NCI-H187 treated with DMSO at 0.1 percent for 48 hours (cell line): ENCODE measurements at regions not wholly inside any gene's neighbourhood (a gene's known extent, or its start where the extent isn't known, plus 50 kb on each side); places are given as distances from the start of the nearest gene placed in this dataset.

ENCODE experiments used
- DNase-seq: peaks from one replicate; lab custom pipeline; 2025; lab: John Stamatoyannopoulos, UW

DNA sequence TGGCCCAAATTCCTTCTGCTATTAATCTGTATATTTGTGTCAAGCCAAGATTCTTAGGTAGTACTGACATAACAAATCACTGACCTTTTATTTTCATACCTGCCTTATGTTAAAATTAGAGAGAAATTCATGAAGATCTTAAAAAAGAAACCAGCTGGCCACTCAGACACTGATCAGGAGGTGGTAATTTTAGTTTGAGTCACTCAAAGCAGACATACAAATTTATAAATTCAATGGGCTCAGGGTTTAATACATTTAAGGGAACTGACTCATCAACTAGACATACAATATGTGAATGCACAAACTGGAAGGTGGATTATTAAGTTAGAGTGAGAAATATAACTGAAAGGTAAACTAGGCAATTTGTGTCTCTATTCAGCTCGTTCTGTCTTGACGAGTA is 711.9 kb upstream of the EYS start:
- no peak for DNase-seq

DNA sequence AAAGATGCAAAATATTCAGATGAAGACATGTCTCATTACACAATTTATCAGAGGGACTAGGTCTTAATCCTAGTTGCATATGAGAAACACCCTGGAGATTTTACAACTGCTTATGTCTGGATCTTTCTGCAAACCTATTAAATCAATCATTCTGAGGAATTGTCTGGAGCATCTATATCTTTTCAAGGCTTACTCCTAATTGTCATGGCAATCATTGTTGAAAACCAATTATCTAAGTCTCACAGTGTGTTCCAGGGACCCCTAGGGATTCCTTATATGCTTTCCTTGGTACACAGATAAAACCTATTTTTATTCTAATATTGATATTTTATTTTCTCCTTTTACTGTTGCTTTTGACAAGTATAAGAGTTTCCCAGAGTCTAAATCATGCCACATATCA is 696.9 kb upstream of the EYS start:
- DNase-seq: no peak

DNA sequence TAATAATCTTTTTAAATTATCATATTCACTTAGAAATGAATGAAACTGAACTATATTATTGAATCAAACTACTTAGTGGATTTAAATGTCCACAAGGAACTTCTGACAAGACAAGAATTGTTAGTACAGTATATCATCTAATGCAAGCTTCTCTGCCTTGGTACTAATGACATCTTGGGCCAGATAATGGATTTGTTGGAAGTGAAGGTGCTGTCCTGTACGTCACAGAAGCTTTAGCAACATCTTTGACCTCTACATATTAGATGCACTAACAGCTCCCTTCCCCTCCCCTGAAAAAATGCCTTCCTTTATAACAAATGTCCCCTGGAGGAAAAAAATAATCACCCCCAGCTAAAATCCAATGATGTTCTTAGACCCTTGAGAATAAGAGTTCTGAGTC is 695.8 kb upstream of the EYS start:
- no peak for DNase-seq

DNA sequence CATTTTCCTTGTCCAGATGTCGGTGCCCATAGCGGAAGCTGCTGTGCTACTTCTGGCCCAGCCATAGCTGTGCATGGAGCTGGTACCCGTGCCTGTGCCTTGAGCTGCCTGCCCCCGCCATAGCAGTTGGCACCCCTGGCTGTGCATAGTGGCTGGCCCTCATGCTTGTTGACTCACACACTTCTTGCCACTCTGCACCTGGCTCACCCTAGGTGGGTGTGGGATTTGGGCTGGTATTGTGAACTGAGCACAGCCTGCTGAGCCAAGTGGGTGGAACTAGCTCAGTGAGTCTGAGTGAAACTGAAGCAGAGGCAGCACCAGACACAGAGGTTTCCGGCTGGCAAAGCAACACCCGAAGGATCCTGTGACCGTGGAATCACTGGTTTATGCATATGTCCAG is 689.5 kb upstream of the EYS start:
- DNase-seq: no peak

DNA sequence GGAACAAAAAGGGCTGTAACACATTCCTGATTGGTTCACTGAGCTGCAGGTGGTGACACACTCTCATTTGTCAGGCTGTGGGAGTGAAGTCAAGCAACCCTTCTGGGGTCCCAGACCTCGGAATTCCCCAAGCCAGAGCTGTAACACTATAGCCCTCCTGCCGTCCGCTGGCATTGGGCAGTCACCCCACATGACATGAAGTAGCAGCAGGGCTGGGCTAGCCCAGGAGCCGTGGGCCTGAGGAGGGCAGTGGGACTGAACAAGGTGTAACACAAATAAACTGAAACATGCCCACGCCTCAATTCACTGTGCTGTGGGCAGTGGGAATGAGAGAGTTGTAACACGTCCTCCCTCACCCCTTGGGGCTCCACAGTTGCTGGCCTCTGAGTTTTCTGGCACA is 689.1 kb upstream of the EYS start:
- no peak for DNase-seq

DNA sequence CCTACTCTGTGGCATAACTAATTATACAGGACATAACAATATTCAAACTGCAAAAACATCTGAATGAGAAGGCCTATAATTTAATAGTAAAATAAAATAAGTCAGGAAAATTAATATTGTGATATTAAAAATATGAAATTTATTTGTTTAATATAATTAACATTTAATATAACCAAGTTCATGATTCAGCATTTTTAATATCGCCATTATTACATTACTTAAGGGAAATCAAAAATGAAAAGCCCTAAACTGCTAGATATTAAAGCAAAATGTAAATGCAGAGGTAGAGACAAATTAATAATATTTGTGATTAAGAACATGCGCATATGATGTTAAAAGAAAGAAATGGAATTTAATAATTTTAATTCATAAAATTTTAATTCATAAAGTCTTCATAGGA is 683.4 kb upstream of the EYS start:
- no peak for DNase-seq

DNA sequence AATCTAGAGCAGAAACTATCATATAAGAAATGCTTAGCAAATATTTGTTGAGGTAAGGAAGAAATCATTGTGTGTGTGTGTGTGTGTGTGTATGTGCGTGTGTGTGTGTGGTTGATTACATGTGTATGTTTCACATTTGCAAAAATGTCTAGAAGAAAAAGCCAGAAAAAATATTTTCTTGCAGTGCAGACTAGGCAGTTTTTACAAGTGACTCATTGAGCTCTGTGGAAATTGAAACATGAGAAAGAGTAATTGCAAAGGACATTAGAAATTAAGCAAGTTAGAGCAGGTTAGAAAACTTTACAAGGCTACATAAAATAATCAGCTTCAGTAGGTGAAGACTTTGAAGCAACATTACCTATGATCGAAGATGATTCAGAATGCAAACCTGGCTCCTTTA is 669.0 kb upstream of the EYS start:
- no peak for DNase-seq

DNA sequence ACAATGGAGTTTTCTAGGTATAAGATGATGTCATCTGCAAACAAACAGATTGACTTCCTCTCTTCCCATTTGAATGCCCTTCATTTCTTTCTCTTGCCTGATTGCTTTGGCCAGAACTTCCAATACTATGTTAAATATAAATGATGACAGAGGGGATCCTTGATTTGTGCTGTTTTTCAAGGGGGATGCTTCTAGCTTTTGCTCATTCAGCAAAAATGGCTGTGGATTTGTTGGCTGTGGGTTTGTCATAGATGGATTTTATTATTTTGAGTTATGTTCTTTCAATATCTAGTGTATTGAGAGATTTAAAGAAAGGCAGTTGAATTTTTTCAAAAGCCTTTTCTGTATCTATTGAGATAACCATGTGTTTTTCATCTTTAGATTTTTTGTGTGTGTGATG is 662.4 kb upstream of the EYS start:
- no peak for DNase-seq

DNA sequence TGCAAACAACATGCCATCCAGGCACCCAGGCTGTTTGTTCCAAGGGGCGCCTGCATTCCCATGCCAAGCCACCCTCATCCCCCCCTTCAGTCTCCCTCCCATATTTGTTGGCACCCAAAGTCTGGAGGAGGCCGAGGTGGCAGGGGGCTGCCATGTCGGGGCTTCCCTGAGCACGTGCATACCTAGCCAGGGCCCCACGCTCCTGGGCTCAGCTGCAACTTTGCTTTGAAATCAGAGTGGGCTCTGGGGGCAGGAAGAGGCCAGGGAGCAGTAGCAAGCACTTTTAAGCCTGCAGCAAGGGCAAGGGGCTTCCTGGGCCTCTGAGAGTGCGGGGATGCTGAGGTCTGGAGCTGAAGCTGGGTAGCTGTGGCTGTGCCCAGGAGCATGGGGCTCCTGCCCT is 655.9 kb upstream of the EYS start:
- DNase-seq: no peak

DNA sequence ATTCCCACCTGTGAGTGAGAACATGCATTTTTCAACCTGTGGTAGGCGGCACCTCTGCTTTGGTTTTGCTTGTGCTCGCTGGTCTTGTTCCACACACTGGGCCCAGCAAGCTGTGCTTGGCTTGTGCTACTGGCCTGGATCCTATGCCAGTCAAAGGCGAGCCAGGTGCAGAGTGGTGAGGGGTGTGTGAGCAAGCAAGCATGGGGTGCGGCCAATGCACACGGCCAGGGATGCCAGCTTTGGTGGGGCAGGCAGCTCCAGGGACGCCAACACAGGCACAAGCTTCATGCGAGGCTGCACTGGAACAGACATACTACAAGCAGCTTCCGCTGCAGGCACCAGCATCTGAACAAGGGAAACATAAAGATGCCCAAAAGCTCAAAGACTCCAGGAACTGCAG is 654.9 kb upstream of the EYS start:
- no peak for DNase-seq

DNA sequence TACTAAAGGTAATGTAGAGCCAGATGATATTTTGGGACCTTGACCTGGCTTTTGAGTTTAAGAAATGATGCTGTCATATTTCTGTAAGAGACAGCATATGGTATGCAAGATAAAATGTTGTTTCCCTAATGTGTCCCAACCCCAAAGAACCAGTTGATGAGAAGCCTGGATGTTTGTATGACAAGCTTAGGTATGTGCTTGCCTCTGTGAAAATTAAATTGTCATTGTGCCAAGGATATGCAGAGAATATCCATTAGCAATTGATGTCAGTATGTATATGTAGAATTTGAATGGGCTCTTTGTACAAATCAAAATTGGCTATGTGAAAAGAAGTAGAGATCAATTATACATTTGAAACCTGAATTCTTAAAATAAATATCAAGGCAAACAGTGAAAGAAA is 650.8 kb upstream of the EYS start:
- DNase-seq: no peak

DNA sequence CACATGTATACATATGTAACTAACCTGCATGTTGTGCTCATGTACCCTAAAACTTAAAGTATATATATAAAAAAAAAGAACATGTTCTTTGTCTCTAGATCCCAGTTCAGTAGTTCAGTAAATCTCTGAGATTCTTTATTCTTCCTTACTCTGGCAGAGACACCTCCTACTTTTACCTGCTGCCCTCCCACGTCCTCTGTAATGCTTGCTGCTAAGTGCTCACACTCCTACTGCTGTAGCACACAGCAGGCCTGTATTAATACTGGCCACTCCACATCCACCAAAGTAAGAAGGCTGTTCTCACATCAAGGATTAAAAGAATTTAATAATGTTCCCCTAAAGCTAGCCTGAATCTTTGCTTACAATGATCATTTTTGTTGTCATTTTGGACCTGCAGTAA is 648.4 kb upstream of the EYS start:
- DNase-seq: no peak

DNA sequence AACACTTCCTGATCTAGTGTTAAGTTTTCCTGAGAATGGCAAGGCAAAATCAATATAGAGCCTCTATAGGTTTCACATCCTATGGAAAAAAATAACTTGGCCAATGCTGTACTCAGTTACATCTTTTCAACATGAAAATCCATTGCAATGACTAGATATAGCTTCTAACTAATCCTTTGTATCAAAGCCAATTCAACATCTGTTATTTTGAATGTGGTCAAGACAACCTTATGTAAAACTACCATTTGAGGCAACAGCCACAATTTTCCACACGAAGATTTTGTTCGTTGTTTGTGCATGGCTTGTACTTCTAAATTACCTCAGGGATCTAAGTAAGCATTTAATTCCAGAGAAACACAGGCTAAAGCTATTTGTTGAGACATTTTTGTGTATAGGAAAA is 637.8 kb upstream of the EYS start:
- no peak for DNase-seq

DNA sequence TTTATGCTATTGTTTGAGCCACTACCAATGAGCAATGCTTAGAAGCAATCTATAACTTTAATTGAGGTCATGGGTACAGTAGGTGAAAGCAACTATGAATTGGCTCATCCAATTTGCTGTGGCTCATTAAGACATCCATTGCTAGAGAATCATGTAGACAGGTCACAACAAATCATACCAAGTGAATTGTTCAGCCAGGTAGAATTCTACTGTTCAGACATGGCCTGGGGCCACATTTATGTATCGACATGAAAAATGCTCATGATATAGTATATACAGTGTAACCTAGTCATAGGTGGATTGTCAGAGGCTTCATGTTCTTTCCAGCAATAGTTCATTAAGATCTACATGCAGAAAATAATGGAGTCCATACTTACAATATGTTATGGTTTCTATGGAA is 633.7 kb upstream of the EYS start:
- DNase-seq: no peak

DNA sequence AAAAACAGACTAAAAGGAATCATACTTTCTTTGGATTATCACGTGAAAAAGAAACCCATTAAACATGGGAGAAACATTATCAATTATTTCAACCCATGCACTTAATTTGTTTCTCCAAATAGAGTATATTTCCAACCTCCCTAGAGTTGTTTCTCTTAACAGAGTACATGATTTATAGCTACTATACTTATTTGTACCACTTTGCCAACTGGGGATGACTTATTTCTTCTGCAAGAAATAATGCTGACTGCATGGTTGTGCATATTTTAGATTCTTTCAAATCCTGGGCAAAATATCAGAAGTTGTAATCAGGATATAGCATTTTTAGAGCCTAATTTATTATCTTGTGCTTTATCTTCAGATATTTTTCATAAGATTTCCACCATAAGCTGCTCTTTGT is 629.1 kb upstream of the EYS start:
- DNase-seq: no peak

DNA sequence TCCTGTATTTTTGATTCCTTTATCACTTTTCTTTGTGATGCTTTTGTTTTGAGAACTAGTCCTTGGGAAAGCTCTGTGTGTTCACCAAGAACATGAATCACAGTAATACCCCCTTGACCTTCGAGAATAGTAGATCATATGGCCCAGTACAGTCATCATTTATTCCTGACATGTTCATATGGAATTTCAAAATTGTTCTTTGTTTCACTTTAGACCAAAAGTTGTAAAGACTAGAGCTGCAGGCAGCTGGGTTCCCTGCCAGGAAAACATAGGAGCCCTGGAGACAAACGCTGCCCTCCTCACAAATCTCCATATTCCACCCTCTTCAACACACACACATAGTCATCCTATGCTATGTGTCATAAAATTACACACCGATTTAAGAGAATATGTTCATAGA is 621.2 kb upstream of the EYS start:
- DNase-seq: no peak

DNA sequence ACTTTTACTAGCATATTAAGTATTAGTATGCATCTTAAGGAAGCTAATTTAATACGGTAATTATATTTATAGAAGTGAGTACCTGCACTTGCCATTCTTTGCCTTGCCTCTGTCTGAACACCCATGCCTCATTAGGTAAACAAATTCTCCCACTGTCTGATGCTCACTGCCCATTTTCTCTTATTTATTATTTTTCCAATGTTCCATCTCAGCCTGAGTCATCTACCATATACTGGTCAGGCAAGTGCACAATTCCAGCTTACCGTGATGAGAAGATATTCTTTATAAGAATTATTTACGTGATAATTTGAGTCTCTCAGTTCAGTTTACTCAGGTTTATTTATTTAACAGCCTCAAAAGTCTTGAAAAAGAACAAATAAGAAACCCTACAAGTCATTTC is 619.2 kb upstream of the EYS start:
- DNase-seq: no peak

DNA sequence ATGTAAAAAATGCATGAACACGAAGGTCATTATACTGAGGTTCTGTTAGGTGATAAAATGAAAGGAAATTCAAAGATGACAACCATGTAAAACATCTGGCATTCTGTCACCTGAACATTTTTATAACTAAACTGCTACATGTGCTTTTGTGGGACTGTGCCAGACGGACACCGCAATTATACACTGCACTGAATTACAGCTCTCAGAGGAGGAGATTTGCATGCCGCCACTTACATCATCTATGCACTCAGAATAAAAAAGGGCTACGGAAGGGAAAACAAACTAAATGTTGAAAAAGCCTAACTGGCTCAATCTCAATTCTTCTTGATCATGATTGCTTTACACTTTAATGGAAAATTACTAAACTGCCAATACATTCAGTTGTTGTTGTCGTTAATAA is 614.0 kb upstream of the EYS start:
- no peak for DNase-seq

DNA sequence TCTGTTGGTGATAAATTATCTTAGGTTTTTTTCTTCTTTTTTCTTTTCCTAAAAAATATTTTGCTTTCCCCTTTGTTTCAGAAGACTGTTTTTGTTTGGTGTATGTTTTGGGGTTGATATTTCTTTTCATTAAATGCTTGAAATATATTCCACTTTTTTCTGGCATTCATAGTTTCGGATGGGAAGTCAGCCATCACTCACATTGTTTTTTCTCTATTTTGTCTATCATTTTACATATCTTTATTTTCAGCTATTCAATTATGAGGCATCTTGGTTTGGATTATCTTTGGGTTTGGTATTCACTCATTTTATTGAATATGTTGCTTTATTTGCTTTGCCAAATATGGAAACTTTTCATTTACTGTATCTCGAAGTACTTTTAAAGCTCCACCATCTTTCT is 600.5 kb upstream of the EYS start:
- no peak for DNase-seq

DNA sequence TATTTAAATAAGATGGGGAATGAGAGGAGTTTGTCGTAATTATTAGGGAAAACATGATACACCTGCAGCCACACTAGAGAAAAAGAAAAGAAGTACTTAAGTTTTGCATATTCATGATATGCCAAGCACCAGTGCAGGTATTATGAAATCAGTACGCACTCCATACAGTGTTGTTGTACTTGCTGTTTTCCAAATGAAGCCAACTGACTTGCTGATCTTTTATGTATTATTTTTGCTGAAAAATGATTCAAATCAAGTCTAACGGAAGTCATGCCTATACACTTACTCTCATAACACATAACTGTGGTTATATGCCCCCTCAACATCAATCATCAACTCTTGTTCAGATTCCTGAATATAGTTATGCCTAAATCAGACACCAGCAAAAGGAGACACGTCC is 584.9 kb upstream of the EYS start:
- DNase-seq: no peak

DNA sequence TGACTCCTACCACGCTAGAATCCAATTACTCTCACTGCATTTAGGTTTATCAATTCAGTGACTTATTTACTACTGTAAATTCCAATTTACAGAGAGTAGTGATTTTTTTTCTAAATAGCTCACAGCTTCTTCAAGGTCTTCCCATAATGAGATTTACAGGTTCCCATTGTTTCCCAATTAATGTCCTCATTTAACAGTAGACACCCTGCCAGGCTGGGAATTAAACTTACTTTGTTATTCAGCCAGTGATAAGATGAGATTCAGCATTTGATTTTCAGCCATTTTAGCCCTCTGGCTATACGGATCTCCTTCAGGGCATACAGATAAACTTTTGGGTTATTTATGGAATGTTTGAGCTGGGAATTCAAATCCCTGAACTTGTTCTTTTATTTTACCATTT is 582.9 kb upstream of the EYS start:
- no peak for DNase-seq

DNA sequence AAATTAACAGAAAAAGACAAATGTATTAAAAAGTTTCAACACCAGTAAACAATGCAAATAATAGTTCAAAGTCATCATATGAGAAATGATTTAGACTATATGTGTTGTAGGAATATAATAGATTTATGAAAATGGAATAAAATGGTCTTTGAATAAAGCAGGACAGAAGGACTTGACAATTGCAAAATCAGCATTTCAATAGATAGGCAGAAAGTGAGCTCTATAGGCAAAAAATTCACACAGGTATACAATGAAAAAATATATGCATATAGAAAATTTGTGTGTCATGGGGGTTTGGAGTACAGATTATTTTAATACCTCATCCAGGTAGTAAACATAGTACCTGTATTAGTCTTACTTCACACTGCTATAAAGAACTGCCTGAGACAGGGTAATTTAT is 571.1 kb upstream of the EYS start:
- DNase-seq: no peak

DNA sequence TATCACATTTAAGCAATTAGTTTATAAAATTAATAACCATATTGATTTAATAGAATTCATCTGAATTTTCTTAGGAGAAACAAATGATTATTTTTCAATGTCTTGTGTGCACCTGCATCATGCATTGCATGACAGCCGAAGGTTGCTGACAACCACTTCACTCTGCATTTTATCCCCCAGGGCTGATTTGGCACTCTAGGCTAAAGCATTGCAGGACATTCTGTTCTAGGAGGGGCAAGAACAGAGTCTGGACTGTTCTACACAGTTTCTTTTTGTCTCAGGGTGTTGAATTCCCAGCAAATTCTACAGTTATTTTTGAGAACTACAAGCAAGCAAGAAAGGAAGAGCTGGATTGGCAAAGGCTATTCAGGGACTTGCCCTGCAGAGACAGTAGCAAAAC is 570.4 kb upstream of the EYS start:
- no peak for DNase-seq

DNA sequence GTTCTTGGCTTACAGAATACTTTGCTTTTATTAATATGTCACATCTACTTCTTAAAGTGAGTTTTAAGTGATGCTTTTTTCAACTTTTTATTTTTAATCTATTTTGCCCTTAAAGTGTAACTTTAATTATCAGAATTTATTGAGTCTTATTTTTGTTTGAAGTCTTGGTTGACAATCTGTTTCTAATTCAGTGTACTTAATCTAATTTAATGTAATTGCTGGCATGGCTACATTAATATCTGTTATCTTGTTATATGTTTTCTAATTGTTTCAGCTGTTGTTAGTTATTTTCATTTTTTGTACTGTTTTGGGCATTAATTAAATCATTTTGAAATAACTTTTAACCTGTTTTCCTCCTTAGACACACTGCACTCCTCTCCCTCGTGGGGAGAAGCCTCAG is 558.7 kb upstream of the EYS start:
- no peak for DNase-seq

DNA sequence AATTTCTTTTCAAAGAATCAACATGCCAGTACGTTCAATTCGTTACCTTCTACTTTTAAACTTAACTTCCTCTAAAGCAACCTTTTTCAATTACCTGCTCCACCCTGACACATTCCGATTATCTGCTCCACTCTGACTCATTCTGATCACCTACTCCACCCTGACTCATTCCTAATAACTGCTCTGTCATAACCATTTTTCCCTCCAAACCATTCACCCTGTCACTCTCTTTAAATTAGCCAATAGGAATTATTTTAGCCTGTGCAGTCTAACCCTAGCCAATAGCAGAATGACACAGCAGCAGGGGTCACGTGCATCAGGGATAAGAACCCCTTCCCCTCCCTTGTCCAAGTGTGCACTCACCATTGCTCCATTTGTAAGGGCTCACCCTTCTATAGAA is 557.4 kb upstream of the EYS start:
- DNase-seq: no peak
